ENCODE measurements at regions not wholly inside any gene's neighbourhood (a gene's known extent, or its start where the extent isn't known, plus 50 kb on each side); places are given as distances from the start of the nearest gene placed in this dataset.

DNA sequence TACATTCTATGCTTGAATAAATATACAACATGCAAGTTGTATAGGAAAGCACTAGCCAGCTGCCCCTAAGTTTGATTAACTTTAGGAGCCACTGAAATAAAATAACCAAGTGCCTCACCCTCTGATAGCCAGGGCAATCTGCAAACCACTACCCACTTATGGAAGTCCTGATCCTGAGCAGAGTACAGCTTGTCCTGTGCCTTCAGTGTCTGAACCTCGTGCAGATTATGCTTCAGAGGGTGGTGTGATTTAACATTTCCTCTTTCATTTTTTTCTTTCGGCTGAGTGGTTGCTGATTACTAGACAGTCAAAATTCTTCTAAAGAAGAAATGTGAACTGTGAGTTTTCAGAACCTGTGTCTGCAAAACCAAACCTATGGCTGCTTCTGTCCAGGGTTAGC is 327.7 kb downstream of the PIK3R1 start:
- DNase-seq: no peak

DNA sequence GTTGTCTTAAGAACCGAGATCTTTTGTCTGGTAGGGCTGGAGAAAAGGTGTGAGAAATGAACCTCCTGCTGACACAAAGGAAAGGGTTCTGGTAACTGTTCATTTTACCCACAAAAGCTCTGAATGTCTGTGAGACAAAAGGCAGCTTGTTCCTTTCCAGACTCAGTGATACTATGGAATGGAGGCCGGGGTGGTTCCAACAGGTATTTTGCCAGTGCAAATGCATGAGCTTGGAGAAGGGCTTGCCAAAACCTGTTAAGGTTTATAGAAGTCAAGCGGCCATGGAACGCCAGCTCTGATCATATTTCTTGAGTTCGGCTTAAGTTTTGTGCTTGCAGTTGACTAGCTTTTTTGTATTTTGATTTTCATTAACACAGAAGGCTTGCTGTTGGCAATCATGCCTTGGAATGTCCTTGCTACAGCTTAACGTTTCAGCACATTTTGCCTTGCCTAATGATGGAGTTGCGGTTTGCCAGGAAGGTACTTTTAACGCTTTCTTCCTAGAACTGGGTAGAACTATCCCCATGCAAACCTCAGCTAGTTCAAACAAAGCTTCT is 328.6 kb downstream of the PIK3R1 start:
- no peak for DNase-seq

DNA sequence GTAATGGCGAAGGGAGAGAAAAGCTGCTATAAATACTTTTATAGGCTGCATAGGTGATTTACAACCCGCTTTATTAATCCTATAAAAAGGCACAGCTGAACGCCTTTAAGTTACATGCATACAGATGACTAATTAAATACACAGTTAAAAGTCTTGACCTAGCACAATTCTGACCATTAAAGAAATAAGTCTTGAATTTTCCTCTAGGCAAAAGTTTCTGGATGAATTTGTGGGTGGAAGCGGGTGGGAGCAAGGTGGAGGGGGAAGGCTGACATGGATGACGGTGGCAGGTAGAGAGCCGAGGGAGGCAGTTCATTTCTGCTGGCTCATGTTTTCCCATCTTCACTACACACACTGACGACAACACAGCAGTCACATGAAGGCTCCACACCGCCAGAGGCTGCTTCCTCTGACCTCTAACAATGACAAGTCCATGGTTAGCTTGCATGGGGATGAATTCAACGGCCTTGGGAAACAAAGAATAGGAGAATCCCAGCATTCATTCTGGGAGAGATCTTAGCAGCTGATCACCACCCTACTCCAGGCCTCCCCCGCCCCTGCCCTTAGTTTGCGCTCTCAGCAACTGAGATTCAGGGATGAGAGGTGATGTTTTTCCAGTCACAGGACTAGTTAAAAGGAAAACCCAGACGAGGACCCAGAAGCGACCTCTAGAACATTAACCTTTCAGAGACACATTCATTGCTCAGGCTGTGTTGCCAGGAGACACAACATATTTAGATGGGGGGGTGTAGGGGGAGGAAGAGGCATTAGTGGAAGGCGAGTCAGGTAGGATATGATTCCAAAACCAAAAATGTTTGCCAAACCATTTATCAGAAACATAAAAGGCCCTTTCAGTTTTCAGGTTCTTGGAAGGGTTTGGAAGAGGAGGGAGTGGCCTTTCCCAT is 329.3 kb downstream of the PIK3R1 start:
- no peak for DNase-seq

DNA sequence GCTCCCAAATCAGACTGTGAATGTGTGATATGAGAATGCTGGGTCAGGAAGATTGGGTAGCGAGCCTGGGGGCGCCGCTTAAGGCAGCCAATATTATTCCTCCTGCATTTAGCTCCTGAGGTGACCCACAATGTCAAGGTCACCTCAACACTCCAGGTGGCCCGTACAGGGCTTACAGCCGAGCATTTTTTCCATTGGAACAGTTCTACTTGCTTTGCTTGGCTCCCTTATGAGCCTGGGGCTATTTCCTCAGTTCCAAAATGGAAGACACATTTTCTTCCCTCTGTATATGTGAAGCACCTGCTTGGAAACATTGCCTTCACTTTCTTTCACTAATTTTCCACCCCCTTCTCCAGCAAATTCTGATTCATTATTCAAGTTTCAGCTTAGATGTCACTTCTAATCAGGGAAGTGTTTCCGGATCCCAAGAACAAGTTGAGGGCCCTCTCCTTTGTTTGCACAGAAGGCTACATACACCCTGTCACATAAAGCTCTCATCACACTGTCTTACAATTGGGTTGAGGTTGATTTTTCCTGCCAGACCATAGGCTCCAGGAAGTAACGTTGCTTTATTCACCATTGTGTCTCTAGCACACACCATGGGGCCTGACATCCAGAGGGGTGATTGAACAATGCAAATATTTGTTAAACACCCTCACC is 330.2 kb downstream of the PIK3R1 start:
- no peak for DNase-seq

DNA sequence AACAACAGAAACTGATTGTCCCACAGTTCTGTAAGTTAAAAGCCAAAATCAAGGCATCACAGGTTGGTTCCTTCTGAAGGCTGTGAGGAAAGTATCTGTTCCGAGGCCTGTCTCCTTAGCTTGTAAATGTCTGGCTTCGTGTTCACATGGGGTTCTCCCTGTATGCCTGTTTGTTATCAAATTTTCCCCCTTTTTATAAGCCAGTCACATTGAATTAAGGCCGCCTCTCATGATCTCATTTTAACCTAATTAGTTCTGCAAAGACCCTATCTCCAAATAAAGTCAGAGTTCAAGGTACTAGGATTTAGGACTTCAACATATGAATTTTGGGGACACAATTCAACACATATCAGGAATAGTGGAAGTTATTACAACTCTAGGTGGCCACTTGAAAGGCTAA is 331.5 kb downstream of the PIK3R1 start:
- DNase-seq: no peak

DNA sequence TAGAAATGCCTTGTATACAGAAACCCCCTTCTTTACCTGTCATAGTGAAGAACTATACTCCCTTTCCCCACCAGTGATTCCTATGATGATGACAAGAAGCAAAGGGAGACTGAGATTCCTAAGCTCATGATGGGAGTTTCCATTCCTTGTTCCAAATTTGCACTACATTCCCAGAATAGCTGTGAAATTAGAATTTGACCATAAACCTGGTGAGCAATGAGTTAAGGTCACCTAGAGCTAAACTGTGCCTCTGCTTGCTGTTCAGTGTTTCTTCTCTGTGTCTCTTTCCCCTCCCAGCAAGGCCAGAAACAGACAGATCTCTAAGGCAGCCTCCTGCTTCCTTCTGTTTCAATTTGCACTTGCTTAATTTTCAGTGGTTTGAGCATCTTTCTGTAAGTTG is 332.1 kb downstream of the PIK3R1 start:
- DNase-seq: no peak

DNA sequence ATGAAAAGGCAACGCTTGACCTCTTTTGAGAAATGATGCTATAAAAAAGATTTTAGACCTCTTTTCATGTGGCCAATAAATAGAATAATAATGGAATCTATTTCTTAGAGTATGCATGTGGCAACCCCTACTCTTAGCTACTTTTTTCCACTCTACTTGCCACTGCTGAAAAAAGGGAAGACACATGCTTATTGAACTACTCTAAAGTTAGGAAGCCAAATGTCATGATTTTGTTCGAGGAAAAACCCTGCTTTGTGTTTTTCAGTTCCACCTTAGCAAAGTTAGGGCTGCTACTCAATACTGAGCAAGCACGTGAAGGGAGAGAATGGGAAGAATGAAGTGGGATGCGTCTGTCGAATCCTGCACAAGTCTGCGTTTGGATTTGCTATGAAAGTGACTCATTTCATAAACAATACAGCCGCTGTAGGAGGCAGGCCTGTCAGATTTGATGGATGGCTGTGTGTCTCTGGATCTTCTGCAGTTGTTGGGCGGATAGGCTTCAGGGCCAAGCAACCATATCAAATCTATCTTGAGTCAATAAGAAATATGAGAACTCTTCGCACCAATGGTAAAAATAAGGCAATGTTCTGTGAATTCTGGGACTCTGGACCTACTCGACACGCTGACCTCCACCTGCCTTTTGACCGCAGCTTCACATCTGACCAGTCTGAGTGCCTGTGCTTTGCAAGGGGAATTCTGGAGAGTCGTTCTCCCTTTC is 333.6 kb downstream of the PIK3R1 start:
- DNase-seq: no peak

DNA sequence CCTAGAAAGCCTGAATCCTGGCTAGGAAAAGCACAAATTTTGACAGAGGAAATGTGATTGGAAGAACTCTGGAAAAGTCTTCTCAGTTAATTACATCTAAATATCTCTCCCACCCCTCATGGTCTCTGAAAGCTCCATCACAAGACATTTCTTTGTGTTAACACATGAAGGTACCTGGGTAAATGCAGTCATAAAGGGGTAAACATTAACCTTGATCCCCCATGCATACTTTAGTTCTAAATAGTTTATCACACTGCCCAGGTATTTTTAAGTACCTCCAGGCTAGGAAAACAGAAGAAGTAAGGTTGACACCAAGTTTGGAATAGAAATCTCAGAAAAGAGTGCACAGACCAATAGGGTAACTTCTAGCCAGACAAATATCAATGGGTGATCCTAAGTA is 334.5 kb downstream of the PIK3R1 start:
- no peak for DNase-seq

DNA sequence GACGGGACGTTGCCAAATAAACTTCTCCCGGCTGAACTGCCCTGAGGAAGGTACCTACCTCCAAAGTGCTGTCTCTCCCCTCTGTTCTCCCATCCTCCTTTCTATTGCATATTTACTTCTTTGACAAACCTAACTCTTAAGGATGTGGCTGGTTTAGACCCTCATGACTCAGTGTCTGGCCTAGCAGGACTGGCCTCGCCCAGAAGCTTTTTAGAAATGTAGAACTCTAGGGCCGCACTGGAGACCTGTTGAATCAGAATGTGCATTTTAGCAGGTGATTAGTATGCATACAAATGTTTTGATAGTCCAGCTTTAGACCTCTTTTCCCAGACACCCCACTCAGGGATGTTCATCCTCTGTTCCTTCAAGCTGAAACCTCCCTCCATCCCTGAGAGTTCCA is 335.9 kb downstream of the PIK3R1 start:
- DNase-seq: no peak

DNA sequence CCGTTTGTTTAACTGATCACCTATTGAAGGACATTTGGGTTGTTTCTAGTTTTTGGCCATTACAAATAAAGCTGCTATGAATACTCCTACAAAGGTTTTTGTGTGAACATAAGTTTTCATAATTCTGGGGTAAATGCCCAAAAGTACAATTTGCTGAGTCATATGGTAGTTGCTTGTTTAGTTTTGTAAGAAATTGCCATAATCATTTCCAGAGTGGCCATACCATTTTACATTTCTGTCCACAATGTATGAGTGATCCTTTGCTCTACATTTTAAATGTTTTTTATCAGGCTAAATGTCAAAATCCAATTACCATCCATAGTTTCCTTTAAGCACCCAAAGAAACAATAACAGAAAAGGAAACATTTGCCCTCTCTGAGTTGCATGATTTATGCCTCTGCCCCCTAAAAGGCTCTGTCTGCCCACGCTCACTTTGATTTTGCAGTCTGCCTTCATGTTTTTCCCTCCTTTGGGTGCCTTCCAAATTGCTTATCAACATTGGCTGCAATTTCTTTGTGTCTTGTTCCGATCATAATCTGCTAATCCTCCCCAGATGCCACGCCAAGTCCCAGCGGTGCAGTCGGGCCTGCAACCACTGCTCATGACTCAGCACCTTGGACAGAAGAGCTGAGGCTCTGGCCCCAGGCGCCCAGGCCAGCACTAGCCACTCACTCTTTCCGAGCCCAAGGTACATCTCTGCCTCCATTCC is 339.2 kb downstream of the PIK3R1 start:
- DNase-seq: no peak

DNA sequence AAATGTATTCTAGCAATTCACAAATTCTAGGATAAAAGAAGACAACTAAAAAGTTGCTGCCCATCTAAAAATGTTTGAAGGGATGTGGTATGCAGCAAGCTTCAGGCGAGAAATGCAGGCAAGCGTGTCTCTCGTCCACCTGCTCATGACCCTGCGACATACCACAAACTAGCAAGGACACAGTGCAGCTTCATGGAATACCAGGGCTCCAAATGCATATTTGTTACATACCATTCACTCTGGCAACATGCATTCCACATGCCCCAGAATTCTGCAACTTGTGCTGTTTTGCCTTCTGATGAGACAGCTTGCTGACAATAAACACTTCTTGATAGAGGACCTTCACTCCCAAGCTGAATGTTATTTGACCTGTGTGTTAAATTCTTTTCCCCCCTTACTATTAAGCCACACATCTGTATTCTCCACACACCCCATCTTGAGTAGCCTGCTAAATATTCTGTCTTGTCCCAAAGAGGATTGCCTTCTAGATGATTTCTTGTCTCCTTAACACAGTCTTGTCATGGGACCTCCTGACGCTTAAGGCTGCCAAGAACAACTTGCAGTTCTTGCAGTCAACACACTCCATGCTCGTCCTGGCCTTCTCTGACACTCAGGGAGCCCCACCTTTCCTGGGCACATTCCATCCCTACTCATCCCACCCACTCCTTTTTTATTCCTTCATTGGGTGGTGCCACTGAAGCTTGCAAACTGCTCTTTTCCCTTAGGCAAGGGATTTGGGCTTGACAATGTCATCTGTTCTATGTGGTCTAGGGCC is 340.5 kb downstream of the PIK3R1 start:
- no peak for DNase-seq

DNA sequence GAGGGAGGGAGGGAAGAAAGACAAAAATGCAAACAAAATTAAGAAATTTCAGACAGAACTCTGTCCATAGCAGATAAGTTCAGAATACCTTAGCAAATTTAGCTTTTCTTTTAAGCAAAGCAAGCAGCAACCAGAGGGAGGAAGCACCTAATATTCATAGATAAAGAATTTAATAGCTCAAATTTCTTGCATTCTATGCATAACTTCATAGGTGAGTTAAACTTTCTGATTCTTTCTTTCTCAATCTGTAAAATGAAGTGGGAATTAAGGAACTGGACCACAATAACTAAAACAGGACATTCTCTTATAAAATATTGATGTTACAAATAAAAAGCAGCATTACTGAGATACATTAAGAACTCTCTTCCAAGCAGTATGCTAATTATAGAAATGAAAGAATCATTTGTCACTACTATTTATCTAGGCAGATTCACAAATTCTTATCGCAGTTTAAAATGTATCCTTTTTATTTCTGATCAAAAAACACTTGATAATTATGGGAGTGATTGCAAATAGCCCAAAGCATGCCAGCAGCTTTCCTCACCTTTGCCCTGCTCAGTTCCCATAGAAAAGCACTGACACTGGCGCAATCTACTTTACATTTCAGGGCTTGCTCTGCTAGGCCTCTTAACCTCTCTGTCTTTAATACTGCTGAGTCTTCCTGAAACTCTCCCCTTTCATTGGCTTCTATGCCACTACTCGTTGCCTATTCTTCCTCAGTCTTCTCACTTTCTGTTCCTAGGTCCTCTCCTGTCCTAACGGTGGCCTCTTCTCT is 341.8 kb downstream of the PIK3R1 start:
- no peak for DNase-seq

DNA sequence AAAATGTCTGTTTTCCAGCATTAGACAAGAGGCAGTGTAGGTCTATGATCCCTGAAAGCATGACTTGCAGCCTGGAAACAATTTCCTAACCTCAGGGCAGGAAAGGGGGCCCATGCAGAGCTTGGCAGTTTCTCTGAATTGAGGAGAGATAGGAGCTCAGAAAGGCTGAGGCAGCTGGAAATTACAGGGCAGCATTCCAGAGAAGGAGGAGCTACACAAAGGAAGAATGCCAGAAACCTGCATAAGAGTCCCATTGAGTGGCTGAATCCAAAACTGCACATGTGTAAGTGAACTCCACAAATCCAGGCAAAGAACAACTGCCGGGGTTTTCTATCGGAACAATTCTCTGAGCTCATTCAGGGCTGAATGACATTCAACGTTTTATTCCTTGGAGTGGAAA is 346.8 kb downstream of the PIK3R1 start:
- peak; percentile 5 for DNase-seq

DNA sequence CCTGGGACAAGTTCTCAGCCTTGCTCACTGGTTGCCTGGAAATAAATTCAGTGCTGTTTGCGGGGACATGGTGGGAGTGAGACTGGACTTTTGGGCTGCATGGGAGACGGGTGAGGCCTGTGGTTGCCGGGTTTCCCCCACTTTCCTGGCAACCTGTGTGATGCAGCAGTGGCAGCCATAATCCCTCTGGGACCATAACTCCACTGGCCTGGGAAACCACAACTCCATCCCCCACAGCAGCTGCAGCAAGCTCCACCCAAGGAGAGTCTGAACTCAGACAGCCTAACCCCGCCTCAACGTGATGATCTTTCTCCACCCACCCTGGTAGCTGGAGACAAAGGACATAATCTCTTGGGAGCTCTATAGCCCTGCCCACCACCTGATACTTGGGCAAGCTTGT is 349.9 kb downstream of the PIK3R1 start:
- no peak for DNase-seq

DNA sequence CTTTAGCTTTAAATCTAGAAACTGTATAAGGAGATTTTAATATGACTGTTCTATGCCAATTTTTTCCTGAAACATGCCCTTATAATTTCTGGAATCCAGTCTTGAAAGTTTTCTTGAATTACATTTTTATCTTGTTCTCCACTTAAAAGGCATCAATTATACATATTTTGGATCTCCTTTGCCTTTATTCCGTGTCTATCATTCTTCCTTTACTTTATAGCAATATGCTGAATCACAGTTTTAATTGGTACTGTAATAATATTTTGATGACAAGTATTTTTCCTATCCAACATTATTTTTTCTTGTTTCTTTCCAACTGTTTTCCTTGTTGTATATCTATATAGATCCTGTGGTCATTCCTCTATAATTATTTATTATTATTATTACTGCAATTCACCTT is 361.2 kb downstream of the PIK3R1 start:
- no peak for DNase-seq

DNA sequence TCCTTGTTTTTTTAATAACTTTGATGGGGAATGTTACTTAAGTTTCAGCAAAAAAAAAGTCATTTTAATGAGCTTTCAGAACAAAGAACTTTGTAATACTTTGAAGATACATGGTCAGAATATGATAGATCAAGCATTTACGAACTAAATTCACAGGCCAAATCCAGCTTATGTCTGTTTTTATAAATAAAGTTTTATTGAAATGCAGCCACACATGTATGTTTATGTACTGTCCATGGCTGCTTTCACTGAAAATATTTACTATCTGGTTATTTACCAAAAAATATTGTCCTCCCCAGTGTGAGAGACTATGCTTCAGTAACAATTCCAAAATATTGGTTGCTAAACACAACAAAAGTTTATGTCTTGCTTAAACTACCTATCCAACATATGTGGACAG is 366.7 kb downstream of the PIK3R1 start:
- no peak for DNase-seq

DNA sequence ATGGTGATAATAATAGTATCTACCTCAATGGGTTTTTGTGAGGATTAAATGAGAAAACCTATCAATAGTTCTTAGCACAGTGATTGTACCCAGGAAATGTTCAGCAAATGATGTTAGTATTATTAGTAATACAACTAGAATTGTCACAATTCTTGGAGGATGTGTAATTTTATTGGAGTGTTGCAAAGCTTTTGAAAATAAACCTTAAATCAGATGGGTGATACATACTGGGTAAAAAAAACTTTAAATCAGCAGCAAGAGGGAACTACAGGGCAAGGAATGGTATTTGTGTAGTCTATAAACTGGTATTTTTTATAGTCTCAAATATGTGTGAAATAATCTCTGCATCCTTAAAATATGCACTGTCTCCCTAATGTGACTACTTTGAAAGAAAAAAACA is 371.6 kb downstream of the PIK3R1 start:
- DNase-seq: no peak

DNA sequence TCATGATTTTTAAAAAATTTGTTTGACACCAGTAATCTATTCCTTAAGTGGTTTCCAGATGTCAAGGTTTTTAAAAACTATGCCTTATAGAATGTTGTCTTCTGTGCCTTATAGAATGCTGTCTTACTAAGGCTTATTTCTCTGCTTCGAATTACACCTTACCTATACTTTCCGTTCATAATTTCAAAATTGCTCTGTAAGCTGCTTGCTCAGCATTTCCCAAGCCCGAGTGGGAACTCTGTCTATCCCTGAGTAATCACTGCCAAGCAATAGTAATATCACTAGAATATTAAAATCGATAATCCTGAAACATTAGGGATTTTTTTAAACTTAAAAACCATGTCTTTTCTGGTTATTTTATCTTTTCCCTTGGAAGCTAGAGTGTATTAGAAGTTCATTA is 376.3 kb downstream of the PIK3R1 start:
- DNase-seq: no peak

DNA sequence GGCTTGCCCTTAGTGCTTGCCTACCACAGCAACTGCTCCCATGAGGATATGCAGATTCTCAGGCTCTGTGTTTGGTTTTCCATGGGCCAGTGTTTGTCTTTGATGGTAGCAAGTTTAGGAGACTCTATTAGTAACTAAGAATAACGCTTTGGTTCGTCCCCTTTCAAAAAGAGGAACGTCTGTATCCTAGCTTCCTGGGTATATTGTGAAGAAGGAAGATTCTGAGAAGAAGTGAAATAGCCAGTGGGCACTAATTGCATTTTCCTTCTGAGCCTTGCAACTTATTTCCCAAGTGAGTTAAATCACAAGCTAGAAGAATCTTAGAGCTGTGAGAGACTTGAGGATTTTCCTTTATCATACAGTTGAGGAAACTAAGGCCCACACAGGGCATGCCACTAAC is 376.8 kb downstream of the PIK3R1 start:
- DNase-seq: no peak

DNA sequence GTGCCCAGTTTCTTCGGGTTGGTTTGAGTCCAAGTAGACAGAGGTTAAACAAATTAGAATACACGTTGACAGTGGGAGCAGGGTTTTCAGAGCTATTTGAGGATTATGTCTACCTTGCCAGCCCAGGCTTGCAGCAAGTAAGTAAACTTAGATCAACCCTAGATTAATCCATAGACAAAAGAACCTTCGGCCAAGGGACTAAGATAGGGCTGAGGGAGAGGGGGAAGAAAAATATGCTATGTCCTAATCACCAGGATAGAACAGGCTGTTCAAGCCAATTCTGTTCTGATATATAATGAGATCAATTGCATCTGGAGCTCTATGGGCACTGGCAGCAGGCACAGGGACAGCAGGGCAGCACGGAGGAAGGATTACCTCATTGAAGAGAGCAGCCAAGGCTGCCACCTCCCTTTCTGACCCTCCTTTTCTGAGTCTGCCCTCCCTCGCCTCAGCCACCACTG is 377.7 kb downstream of the PIK3R1 start:
- DNase-seq: no peak

DNA sequence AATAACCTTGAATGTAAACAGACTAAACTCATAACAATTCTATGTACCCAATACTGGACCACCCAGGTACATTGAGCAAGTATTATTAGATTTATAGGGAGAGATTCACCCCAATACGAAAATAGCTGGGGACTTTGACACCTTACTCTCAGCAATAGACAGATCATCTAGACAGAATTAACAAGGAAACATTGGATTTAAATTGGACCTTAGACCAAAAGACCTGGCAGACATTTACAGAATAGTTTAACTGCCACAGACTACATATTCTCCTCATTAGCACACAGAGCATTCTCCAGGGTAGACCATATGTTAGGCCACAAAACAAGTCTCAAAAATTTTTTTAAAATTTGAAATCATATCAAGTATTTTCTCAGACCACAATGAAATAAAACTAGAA is 397.4 kb downstream of the PIK3R1 start:
- no peak for DNase-seq
